WERI-Rb-1 (cell line): ENCODE measurements at regions not wholly inside any gene's neighbourhood (a gene's known extent, or its start where the extent isn't known, plus 50 kb on each side); places are given as distances from the start of the nearest gene placed in this dataset.

Experiments
- DNase-seq: peaks from one replicate; pipeline ENCODE4 v3.0.0-alpha.2; 2020
- H3K27ac ChIP-seq: fragments of 250-450 bp; sonication (Bioruptor Pico); 2 replicates; pipeline ENCODE4 v1.5.1; 2020; ENCODE audit warnings: mild to moderate bottlenecking, moderate library complexity
- H3K27me3 ChIP-seq: fragments of 250-450 bp; sonication (Bioruptor Pico); 2 replicates; pipeline ENCODE4 v1.5.1; 2021; ENCODE audit warnings: mild to moderate bottlenecking, low read depth, moderate library complexity; ENCODE audit not compliant: insufficient read depth, severe bottlenecking
- H3K36me3 ChIP-seq: fragments of 250-450 bp; sonication (Bioruptor Pico); 2 replicates; pipeline ENCODE4 v1.5.1; 2020; ENCODE audit warnings: mild to moderate bottlenecking, moderate library complexity
- H3K4me3 ChIP-seq: 2 replicates; pipeline ENCODE4 v1.5.1; 2011; ENCODE audit warnings: low read depth, mild to moderate bottlenecking, control low read depth, low read length
- H3K9me3 ChIP-seq: fragments of 250-450 bp; sonication (Bioruptor Pico); 2 replicates; pipeline ENCODE4 v1.5.1; 2021; ENCODE audit warnings: mild to moderate bottlenecking, moderate library complexity; ENCODE audit not compliant: severe bottlenecking
- CTCF ChIP-seq: IDR thresholded peaks from 2 replicates; pipeline ENCODE4 v1.5.1; 2011; ENCODE audit warnings: low read depth, mild to moderate bottlenecking, control low read depth, inconsistent platforms, low read length

DNA sequence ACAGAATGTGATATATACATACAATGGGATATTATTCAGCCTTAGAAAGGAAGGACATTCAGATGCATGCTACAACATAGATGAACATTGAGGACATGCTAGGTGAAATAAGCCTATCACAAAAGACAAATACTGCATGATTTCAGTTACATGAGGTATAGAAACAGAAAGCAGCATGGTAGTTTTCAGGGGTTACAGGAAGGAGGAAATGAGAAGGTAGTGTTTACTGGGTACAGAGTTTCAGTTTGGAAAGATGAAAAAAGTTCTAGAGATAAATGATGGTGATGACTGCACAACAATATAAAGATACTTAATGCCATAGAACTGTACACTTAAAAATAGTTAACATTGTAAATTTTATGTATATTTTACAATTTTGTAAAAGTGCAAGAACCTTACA is 266.7 kb upstream of the C11orf87 start:
- Histone ChIP-seq H3K27me3 (no peaks in the 10 kb centered on the region), H3K4me3 (no peak overlapping the region), H3K9me3 (no peaks in the 10 kb centered on the region), H3K27ac (no peak overlapping the region), H3K36me3 (no peaks in the 10 kb centered on the region)
- no peak for TF ChIP-seq CTCF
- DNase-seq: no peak

DNA sequence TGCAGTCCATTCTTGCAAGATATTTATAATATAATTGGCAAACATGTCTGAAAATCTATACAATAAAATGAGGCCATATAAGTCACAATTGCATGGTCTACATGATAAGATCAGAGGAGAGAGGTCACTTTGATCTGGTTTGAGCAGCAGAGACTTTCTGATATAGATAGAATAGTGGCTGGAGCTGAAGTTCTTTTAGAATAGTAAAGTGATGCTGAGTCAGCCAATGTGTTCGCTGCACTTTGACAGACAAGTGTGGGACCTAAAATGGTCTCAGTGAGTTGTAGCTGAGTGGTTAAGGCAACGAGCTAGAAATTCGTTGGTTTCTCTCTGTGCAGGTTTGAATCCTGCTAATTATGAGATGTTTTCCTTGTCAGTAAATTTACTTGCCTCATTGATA is 257.0 kb upstream of the C11orf87 start:
- Histone ChIP-seq H3K4me3 (no peak overlapping the region), H3K9me3 (no peaks in the 10 kb centered on the region), H3K27ac (no peak overlapping the region), H3K36me3 (no peaks in the 10 kb centered on the region), H3K27me3 (no peaks in the 10 kb centered on the region)
- no peak for TF ChIP-seq CTCF
- DNase-seq: no peak

DNA sequence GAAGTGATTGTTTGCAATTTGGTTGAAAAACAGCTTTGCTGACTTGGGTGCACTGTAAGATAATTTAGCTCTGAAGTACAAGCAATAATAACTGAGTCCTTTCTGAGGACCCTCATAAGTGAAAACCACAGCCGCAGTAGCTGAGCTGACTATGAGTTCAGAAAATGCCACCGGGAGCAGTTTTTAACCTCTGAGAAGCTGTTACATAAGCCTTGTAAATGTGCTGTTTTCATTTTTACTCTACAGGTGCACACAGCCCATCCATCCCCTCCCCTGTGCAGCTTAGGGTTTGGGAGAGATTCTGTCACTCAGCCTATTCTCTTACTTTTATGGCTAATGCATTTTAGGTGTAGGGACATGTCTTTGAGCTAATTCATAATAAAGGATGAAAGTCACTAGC is 255.5 kb upstream of the C11orf87 start:
- Histone ChIP-seq H3K4me3 (no peak overlapping the region), H3K9me3 (no peaks in the 10 kb centered on the region), H3K27ac (no peak overlapping the region), H3K36me3 (no peaks in the 10 kb centered on the region), H3K27me3 (no peaks in the 10 kb centered on the region)
- DNase-seq: no peak
- no peak for TF ChIP-seq CTCF

DNA sequence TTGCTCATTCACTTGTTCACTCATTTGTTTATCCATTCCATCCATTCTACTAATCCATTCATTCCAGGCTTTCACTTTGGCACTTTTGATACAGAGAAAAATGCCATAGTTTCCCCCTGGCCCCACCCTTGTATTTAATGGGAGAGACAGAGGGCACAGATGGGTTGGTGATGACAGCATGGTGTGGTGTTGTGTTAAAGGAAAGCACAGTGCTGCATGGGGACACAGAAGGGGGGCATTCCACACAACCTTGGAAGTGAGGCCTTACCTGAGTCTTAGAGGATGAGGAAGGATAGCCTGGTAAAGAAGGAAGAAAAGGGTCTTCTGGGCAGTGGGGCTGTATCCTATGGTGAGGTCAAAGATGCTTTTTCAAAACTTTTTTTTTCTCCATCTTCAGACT is 248.5 kb upstream of the C11orf87 start:
- H3K27me3 ChIP-seq: no peaks in the 10 kb centered on the region
- no peaks in the 10 kb centered on the region for H3K36me3 ChIP-seq
- no peak for DNase-seq
- H3K27ac ChIP-seq: no peak overlapping the region
- no peaks in the 10 kb centered on the region for H3K9me3 ChIP-seq
- no peak for TF ChIP-seq CTCF
- H3K4me3 ChIP-seq: no peak overlapping the region

- DNase-seq: no peak
- Histone ChIP-seq H3K36me3 (no peaks in the 10 kb centered on the region), H3K9me3 (no peaks in the 10 kb centered on the region), H3K27ac (no peak overlapping the region), H3K27me3 (no peaks in the 10 kb centered on the region), H3K4me3 (no peak overlapping the region)
- TF ChIP-seq CTCF: no peak
Observed at GRCh38 chr11:109184376-109184775, 237.6 kb upstream of the C11orf87 start.

GRCh38 chr11:109192864-109193263 is 229.1 kb upstream of the C11orf87 start:
- Histone ChIP-seq H3K9me3 (no peaks in the 10 kb centered on the region), H3K27ac (no peak overlapping the region), H3K36me3 (no peaks in the 10 kb centered on the region), H3K27me3 (no peaks in the 10 kb centered on the region), H3K4me3 (no peak overlapping the region)
- TF ChIP-seq CTCF: no peak
- DNase-seq: no peak
